T47D (cell line): ENCODE measurements at regions not wholly inside any gene's neighbourhood (a gene's known extent, or its start where the extent isn't known, plus 50 kb on each side); places are given as distances from the start of the nearest gene placed in this dataset.

Experiments used
- DNase-seq, 2 experiments: peaks; one replicate each; pipeline versions ENCODE4 v3.0.0 to v3.0.0-alpha.2; 2011 to 2012; ENCODE audit warnings: low read depth in 1 of 2, low spot score in 1 of 2
- JUND ChIP-seq: IDR thresholded peaks from 2 replicates; pipeline ENCODE4 v1.6.1; 2012; ENCODE audit warnings: low read depth
- in situ Hi-C: cut with HindIII; loops from 2 replicates; pipeline ENCODE4 v1.10.0; 2016; ENCODE audit warnings: low sequenced_read_pairs, low pct_unique_long_range_greater_than_20kb

DNA sequence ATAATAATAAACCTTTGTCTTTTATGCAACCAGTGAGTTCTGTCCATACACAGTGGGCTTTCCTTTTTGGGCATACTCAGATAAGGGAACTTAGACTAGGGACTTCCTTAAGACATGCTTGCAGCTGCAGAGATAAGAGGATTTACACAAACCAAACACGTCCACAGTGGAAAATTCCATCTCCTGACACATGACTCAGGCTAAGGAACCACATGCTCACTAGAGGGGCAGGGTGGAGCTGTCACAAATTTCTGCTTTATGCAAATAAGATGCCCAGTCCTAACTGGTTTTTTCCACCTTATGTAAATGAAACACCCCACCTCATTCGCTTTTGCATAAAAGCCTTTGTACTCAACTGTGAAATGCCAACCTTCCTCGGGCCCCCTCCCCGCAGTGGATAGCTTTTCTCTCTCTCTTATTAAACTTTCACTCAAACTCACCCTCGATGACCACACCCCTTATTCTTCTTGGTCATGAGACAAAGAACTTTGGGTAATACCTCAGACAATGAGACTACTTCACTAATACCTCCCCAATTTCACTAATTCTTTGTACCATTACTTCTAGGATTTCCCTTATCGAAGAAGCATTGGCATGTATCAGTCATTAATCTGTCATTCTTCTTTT lies 170.3 kb upstream of the FTMT start:
- DNase-seq = no peak
- no peak for TF ChIP-seq JUND
- in situ Hi-C loops = no loop called here

DNA sequence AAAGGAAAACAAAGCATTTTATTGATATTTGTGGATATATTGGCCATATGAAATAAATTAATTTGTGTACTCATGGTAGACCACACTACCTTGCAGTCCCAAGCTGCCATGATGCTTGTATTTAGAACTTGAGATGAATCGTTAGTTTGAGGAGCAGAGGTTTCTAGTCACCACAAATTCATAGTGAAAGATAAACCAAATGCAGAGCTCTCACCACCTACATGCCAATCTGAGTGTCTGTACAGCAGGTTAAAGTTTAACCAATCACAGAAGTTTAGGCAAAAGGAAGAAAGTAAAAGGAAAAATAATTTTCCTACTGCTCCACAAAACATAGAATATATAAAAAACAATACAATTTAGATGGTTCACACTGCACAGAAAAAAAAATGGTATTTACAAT lies 163.6 kb upstream of the FTMT start:
- TF ChIP-seq JUND = no peak
- no peak for DNase-seq
- in situ Hi-C loops = no loop called here

DNA sequence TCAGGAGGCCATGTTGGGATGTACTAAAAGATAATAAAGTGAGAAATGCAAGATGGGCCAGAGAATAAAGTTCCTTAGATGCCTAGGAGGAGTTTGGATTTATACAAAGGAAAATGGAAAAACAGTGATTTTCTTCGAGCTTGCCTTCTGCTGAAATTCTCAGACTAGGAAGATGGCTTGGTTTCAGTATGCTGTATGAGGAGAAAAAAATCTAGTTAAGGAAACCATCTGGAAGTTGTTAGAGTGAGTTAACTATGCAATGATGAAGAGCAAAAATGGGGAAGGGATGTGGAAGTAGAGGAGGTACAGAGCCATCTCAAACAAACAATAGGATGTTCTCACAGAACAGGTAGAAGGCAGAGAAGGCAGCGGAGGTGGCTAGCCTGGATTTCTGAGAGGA lies 162.9 kb upstream of the FTMT start:
- DNase-seq = no peak
- no peak for TF ChIP-seq JUND
- in situ Hi-C loops = no loop called here

DNA sequence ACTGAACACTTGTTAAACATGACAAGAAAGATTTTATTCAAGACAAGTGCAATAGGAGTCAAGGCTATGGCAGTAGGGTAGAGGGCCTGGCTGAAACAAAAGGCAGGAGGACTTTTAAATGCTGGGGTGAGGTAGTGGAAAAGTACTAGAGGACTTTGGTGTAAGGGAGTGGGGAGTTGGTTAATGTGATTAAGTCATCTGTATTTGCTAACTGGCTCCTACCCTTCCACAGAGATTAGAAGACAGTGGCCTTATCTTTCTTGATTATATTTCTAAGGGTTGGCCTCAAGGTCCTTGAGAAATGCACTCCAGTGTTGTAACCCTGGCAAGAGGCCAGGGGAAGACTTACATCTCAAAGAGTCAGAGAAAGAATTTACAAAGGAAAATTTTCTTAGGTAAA lies 160.2 kb upstream of the FTMT start:
- in situ Hi-C loops = no loop called here
- DNase-seq = no peak
- no peak for TF ChIP-seq JUND

DNA sequence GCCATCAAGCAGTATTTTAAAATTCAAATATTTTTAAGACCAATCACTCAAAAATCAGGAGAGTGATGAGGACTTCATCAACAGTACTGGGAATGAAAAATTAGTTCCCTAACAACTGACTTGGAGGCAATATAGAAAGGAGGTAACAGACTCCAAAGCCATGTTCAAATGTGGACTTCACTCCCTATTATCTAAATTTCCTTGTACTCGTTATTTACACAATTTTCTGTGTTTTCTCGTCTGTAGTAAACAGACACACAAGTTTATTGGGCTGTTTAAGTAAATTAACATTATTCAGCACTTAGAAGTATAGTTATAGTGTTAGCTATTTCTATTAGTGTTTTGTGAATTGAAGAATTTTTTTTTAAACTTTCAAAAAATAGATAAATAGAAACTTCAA lies 159.5 kb upstream of the FTMT start:
- in situ Hi-C loops = no loop called here
- DNase-seq = no peak
- TF ChIP-seq JUND = no peak

DNA sequence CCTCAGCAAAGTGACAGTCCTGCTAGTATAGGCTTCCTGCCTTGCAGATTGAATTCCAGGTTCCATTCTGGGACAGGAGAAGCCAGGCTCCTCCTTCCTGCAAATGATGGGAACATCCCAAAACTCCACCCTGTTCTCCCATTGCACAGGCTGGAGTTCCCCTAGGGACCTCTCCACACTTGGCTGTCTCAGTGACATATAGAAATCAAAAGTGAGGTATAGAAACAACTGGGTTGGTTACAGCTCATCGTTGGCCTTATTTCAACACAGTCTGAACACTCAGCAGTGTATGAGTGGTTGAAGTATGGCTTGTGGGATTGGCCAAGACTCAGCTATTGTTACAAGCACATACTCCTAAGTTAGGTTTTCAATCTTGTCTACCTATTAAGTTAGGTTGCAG lies 157.8 kb upstream of the FTMT start:
- in situ Hi-C loops = no loop called here
- TF ChIP-seq JUND = no peak
- DNase-seq = peak in 1 of 2 experiments; percentile 40

DNA sequence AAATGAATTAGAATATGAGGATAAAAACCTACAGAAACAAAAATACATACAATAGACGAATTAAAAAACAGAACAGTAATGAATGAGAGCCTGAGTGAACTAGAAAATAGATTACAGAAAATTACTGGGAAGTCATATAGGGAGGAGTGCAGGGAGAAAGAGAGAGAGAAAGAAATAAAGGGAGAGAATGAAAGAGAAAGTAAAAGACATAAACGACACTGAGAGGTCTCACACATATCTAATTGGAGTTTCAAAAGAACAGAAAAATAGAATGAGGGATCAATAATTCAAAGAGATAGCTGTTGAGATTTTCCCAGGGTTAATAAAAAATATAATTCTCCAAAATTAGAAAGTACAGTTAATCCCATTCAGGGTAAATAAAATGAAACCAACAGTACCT lies 156.4 kb upstream of the FTMT start:
- TF ChIP-seq JUND = no peak
- in situ Hi-C loops = no loop called here
- no peak for DNase-seq

DNA sequence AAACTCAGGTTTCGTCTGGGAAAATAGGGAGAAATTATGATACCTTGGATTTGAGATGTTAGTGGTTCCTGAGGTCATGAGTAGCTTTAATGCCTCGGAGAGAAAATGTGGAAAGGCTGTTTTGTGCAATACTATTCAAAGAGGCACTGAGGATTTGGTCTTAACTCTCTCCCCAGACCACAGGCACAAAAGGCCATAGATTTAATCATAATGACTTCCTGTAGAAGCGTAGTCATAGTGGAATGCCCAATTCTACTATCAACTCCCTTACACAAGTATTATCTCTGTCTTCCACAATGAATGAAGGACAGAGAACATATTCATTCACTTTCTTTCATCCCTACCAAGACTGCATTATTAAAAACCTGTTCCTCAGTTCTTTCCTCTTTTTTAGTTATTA lies 153.0 kb upstream of the FTMT start:
- TF ChIP-seq JUND = no peak
- in situ Hi-C loops = no loop called here
- DNase-seq = no peak

DNA sequence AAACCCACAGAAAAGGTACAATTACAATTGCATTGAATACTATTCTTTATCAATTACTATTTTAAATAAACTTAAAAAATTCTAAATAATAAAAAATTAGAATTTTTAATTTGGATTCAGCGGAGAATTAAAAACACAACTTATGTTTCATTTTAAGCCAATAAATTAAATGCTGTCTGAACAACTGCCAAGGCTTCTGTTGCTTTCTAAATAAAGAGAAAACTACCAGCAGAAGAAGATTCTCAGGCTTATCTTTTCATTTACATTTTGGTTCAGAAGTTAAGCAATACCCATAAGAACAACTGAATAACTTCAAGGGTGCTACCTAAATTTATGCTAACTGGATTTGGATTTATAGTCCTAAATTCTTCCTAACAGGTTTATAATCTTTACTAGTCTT lies 150.0 kb upstream of the FTMT start:
- no peak for TF ChIP-seq JUND
- DNase-seq = no peak
- in situ Hi-C loops = no loop called here

DNA sequence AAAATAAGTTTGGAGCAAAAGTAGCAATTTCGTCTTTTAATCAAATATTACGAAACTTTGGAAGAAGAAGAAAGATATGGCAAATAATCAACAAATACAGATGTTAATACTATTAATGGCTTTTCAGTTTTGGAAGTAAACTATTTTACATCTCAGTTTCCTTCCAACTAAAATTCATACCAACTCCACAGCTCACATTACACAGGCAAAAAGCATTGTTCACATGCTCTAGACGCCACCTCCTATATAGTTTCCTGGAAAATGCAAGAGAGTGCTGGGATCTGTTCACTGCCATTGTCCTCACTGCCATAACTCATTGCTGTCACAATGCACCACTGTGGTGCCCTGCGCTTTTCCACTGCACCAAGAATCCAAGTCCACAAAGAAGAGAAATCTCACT lies 149.0 kb upstream of the FTMT start:
- in situ Hi-C loops = no loop called here
- no peak for TF ChIP-seq JUND

DNA sequence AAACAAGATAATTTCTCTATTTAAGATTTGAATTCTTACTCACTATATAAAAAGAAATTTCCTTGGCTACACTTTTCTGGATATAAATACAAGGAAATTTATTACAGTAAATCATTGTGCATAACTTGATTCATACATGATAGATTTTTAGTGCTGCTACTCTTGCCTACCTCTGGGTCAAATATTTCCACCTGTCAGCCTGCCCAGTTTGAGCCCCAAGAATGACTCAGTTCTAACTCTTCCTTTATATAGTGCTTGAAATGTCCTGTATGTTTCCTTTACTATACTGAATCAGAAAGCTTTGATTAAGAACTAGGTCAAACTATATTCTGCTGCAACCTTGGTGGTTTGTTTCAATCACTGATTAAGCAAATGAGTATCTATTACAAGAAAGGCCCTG lies 147.4 kb upstream of the FTMT start:
- in situ Hi-C loops = no loop called here
- no peak for TF ChIP-seq JUND
- no peak for DNase-seq

More for the DNA sequence above, 149.0 kb upstream of the FTMT start:
- no peak for DNase-seq

DNA sequence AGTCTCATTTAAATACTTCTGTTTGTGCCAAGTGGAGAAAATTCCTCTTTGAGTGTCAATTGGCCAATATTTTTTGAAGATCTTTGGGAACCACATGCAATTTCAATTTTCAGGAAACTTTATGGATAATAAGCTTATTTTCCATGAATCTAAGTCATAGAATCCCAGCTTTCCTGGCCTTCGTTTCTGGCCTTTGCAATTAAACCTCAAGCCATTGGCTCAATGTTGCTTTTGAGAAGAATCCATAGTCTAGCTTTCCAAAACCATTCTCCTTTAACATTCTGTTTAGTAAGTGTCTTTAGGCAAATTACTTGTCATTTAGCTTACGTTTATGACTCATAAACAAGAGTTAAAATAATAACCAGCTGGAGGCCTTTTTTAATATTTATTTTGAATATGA lies 145.0 kb upstream of the FTMT start:
- TF ChIP-seq JUND = no peak
- no peak for DNase-seq
- in situ Hi-C loops = no loop called here

DNA sequence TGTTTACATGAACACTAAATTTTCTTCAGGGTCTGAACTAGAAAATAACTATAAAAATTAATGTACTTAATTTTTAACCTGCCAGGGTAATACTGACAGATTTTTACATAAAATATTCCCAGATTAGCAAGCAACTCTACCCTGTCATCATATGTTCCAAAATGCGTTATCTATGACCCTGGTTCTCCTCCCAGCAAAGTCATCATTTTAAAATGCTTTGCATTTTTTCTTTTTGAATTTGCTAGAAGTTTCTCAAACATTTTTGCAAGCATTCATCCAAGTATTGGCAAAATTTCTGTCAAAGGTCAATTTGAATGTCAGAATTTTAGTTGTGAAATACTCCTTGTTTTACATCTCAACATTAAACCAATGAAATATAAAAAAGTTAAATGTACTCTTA lies 144.5 kb upstream of the FTMT start:
- in situ Hi-C loops = no loop called here
- TF ChIP-seq JUND = no peak

DNA sequence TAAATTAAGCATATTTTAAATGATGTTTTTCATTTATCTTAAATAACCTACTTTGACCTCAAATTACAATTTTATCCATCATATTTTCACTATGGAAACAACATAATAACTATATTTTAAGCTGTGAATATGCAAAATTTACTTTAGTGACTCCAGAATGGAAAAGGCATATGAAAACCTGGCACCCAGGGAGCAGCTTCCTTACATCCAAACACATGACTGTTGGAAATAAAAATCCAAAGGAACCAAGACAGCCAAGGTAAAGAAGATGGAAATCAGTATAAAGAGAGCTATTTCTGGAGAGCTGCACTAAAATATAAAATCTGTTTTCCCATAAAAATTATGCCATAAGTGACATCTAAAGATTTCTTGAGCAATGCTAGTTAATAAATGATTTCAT lies 140.3 kb upstream of the FTMT start:
- no peak for TF ChIP-seq JUND
- in situ Hi-C loops = no loop called here

More for the DNA sequence above, 144.5 kb upstream of the FTMT start:
- no peak for DNase-seq

More for the DNA sequence above, 140.3 kb upstream of the FTMT start:
- DNase-seq = no peak
